Loucy (cell line): ENCODE measurements at regions not wholly inside any gene's neighbourhood (a gene's known extent, or its start where the extent isn't known, plus 50 kb on each side); places are given as distances from the start of the nearest gene placed in this dataset.
A peak's percentile ranks its signal among the peaks of the same experiment; 100 is the strongest.
"Not testable (repeated sequence)": the region's sequence is repeated elsewhere in the genome, so short reads cannot be mapped to it uniquely, and the experiment has no call there.

Experiments used
- H2AFZ ChIP-seq: fragments of 200-600 bp; sonication (generic); 2 replicates; pipeline ENCODE4 v1.6.0; 2016; ENCODE audit warnings: antibody characterized with exemption, mild to moderate bottlenecking, low read length, moderate library complexity
- H3F3A ChIP-seq: fragments of 200-600 bp; 2 replicates; pipeline ENCODE4 v1.6.0; 2016; ENCODE audit warnings: antibody characterized with exemption, low read depth, mild to moderate bottlenecking
- H3K27me3 ChIP-seq: fragments of 200-600 bp; sonication (generic); 2 replicates; pipeline ENCODE4 v1.6.1; 2014; ENCODE audit warnings: low read length, mild to moderate bottlenecking; ENCODE audit not compliant: insufficient read depth, poor library complexity, severe bottlenecking
- H3K36me3 ChIP-seq: fragments of 200-600 bp; sonication (generic); 2 replicates; pipeline ENCODE4 v1.6.1; 2016; ENCODE audit warnings: low read length; ENCODE audit not compliant: insufficient read depth
- H3K4me1 ChIP-seq: fragments of 200-600 bp; sonication (generic); 2 replicates; pipeline ENCODE4 v1.5.1; 2014; ENCODE audit warnings: low read length, mild to moderate bottlenecking; ENCODE audit not compliant: insufficient read depth, poor library complexity, severe bottlenecking
- H3K4me2 ChIP-seq: fragments of 200-600 bp; sonication (generic); 2 replicates; pipeline ENCODE4 v1.6.0; 2014; ENCODE audit warnings: antibody characterized with exemption, low read length, low read depth, mild to moderate bottlenecking; ENCODE audit not compliant: poor library complexity, severe bottlenecking
- H3K4me3 ChIP-seq: fragments of 200-600 bp; sonication (generic); 2 replicates; pipeline ENCODE4 v1.5.1; 2014; ENCODE audit warnings: low read length, mild to moderate bottlenecking, mixed read lengths; ENCODE audit not compliant: poor library complexity, severe bottlenecking
- H3K79me2 ChIP-seq: fragments of 200-600 bp; sonication (generic); 2 replicates; pipeline ENCODE4 v1.6.1; 2014; ENCODE audit warnings: low read length; ENCODE audit not compliant: insufficient read depth
- H3K9ac ChIP-seq: fragments of 200-600 bp; sonication (generic); 2 replicates; pipeline ENCODE4 v1.6.0; 2014; ENCODE audit warnings: mild to moderate bottlenecking, low read depth, low read length, moderate library complexity; ENCODE audit not compliant: poor library complexity, severe bottlenecking
- H3K9me2 ChIP-seq: fragments of 200-600 bp; sonication (generic); replicated peaks from 2 replicates; pipeline ENCODE4 v1.6.1; 2016; ENCODE audit warnings: low read depth, low read length, mixed read lengths
- H3K9me3 ChIP-seq: fragments of 200-600 bp; sonication (generic); 2 replicates; pipeline ENCODE4 v1.6.1; 2014; ENCODE audit warnings: mild to moderate bottlenecking, antibody characterized with exemption, low read length, low read depth; ENCODE audit not compliant: insufficient read depth
- H4K20me1 ChIP-seq: fragments of 200-600 bp; sonication (generic); 2 replicates; pipeline ENCODE4 v1.6.0; 2014; ENCODE audit warnings: antibody characterized with exemption, low read length, mild to moderate bottlenecking; ENCODE audit not compliant: insufficient read depth, poor library complexity, severe bottlenecking
- CTCF ChIP-seq: fragments of 200-600 bp; sonication (generic); conservative IDR thresholded peaks from 2 replicates; pipeline ENCODE4 v1.5.1; 2014; ENCODE audit warnings: mild to moderate bottlenecking, antibody characterized with exemption, low read length
- EZH2phosphoT487 ChIP-seq: fragments of 200-600 bp; IDR thresholded peaks from 2 replicates; pipeline ENCODE4 v1.6.1; 2018; ENCODE audit warnings: antibody characterized with exemption, mild to moderate bottlenecking, moderate library complexity, borderline replicate concordance

GRCh38 chr13:25001476-25002206, 94.3 kb upstream of the PABPC3 start:
- H3K4me3 ChIP-seq, result no peak overlapping the region
- no peaks in the 10 kb centered on the region for H3K27me3 ChIP-seq
- H4K20me1 ChIP-seq, result no peaks in the 10 kb centered on the region
- H3K9me3 ChIP-seq, result no peaks in the 10 kb centered on the region
- H2AFZ ChIP-seq, result no peak overlapping the region
- no peak overlapping the region for H3K9ac ChIP-seq
- H3K4me2 ChIP-seq, result no peak overlapping the region
- no peaks in the 10 kb centered on the region for H3K4me1 ChIP-seq
- no peaks in the 10 kb centered on the region for H3F3A ChIP-seq
- no peak for TF ChIP-seq CTCF
- no peak for TF ChIP-seq EZH2phosphoT487
- H3K9me2 ChIP-seq, result no peaks in the 10 kb centered on the region
- H3K79me2 ChIP-seq, result no peaks in the 10 kb centered on the region
- no peaks in the 10 kb centered on the region for H3K36me3 ChIP-seq

- H2AFZ ChIP-seq, H3K4me1 ChIP-seq, H3K36me3 ChIP-seq, H3K4me3 ChIP-seq, H3K9ac ChIP-seq, H3K79me2 ChIP-seq, H3K9me2 ChIP-seq, H3F3A ChIP-seq, H3K9me3 ChIP-seq, H4K20me1 ChIP-seq, H3K27me3 ChIP-seq, H3K4me2 ChIP-seq: not testable (repeated sequence)
Measured at GRCh38 chr13:25002311-25002710, 93.6 kb upstream of the PABPC3 start.

GRCh38 chr13:25004489-25004888, 91.4 kb upstream of the PABPC3 start:
- H3K4me3 ChIP-seq, H3K9me2 ChIP-seq, H3F3A ChIP-seq, H3K4me2 ChIP-seq, H4K20me1 ChIP-seq, H3K9ac ChIP-seq, H3K79me2 ChIP-seq, H3K9me3 ChIP-seq, H3K4me1 ChIP-seq, H3K36me3 ChIP-seq, H3K27me3 ChIP-seq, H2AFZ ChIP-seq: not testable (repeated sequence)

- not testable (repeated sequence) for H3K27me3 ChIP-seq
- H3K4me2 ChIP-seq, result peak overlapping the region; percentile 56
Measured at GRCh38 chr13:25005050-25005497, 90.9 kb upstream of the PABPC3 start.

GRCh38 chr13:25007389-25007788, 88.5 kb upstream of the PABPC3 start:
- H3K79me2 ChIP-seq, H3K4me2 ChIP-seq, H3K4me1 ChIP-seq, H3K9ac ChIP-seq, H2AFZ ChIP-seq, H3K27me3 ChIP-seq, H3F3A ChIP-seq, H3K4me3 ChIP-seq, H3K36me3 ChIP-seq, H3K9me2 ChIP-seq, H3K9me3 ChIP-seq, H4K20me1 ChIP-seq: not testable (repeated sequence)

More at GRCh38 chr13:25005050-25005497, 90.9 kb upstream of the PABPC3 start:
- H3K9me2 ChIP-seq, H3F3A ChIP-seq, H3K9me3 ChIP-seq, H3K4me1 ChIP-seq, H3K36me3 ChIP-seq, H3K79me2 ChIP-seq, H4K20me1 ChIP-seq, H3K9ac ChIP-seq: not testable (repeated sequence)
- Histone ChIP-seq H3K4me3 (peak overlapping the region; percentile 47), H2AFZ (0 out of 2 replicates have a peak overlapping the region, but pooled peaks have one; percentile 36)
- TF ChIP-seq CTCF, result peak; percentile 65

GRCh38 chr13:25014398-25014973, 81.5 kb upstream of the PABPC3 start:
- not testable (repeated sequence) for H3K9ac ChIP-seq, H3K4me3 ChIP-seq, H3K4me2 ChIP-seq, H3K36me3 ChIP-seq, H3F3A ChIP-seq, H3K4me1 ChIP-seq, H3K27me3 ChIP-seq, H3K9me2 ChIP-seq, H3K9me3 ChIP-seq, H2AFZ ChIP-seq, H3K79me2 ChIP-seq, H4K20me1 ChIP-seq
